Fibroblast of lung (primary cell): ENCODE measurements at regions not wholly inside any gene's neighbourhood (a gene's known extent, or its start where the extent isn't known, plus 50 kb on each side); places are given as distances from the start of the nearest gene placed in this dataset.

Source experiments
- DNase-seq, 2 donors: peaks; one replicate each; pipeline versions ENCODE4 v3.0.0 to v3.0.0-alpha.2; 2010; ENCODE audit warnings: low read depth in 2 of 2
- H2AFZ ChIP-seq: 2 replicates; pipeline ENCODE4 v1.5.1; 2012; ENCODE audit warnings: low read length, control low read depth, inconsistent platforms
- H3K27ac ChIP-seq: 2 replicates; pipeline ENCODE4 v1.5.1; 2011; ENCODE audit warnings: low read length, control low read depth; ENCODE audit not compliant: insufficient read depth
- H3K27me3 ChIP-seq: 2 replicates; pipeline ENCODE4 v1.5.1; 2011; ENCODE audit warnings: mild to moderate bottlenecking, low read length; ENCODE audit not compliant: control insufficient read depth, insufficient read depth
- H3K36me3 ChIP-seq: 2 replicates; pipeline ENCODE4 v1.5.1; 2011; ENCODE audit warnings: low read length; ENCODE audit not compliant: control insufficient read depth, insufficient read depth
- H3K4me1 ChIP-seq: 2 replicates; pipeline ENCODE4 v1.5.1; 2011; ENCODE audit warnings: low read length; ENCODE audit not compliant: control insufficient read depth, insufficient read depth; ENCODE audit errors: extremely low read depth
- H3K4me2 ChIP-seq: 2 replicates; pipeline ENCODE4 v1.5.1; 2011; ENCODE audit warnings: low read length, control low read depth; ENCODE audit not compliant: insufficient read depth; ENCODE audit errors: extremely low read depth
- H3K4me3 ChIP-seq, 4 experiments: fragments of 200-600 bp in 1 of 4; sonication (generic) in 1 of 4; replicated peaks in 1 of 4; 2 replicates each; pipeline ENCODE4 v1.5.1; 2011 to 2016; ENCODE audit warnings: low read length in 4 of 4, low read depth in 3 of 4, mild to moderate bottlenecking in 3 of 4, control low read depth in 2 of 4, inconsistent platforms in 1 of 4, mixed read lengths in 1 of 4; ENCODE audit not compliant: insufficient read depth in 1 of 4; ENCODE audit errors: control extremely low read depth in 1 of 4
- H3K79me2 ChIP-seq: 2 replicates; pipeline ENCODE4 v1.5.1; 2012; ENCODE audit warnings: mild to moderate bottlenecking, low read length, inconsistent platforms; ENCODE audit not compliant: control insufficient read depth, insufficient read depth
- H3K9ac ChIP-seq: 2 replicates; pipeline ENCODE4 v1.5.1; 2011; ENCODE audit warnings: mild to moderate bottlenecking, low read length, control low read depth; ENCODE audit not compliant: insufficient read depth
- H3K9me3 ChIP-seq: 2 replicates; pipeline ENCODE4 v1.5.1; 2012; ENCODE audit warnings: low read depth, low read length; ENCODE audit not compliant: control insufficient read depth, insufficient read depth
- H4K20me1 ChIP-seq: 2 replicates; pipeline ENCODE4 v1.5.1; 2011; ENCODE audit warnings: low read length; ENCODE audit not compliant: control insufficient read depth, insufficient read depth; ENCODE audit errors: extremely low read depth
- EZH2 ChIP-seq: IDR thresholded peaks from 2 replicates; pipeline ENCODE4 v1.5.1; 2012; ENCODE audit warnings: low read length, control low read depth, mild to moderate bottlenecking; ENCODE audit errors: missing control alignments
- TF ChIP-seq, protein P1 (sequence below), 2 donors: IDR thresholded peaks in 1 of 2; conservative IDR thresholded peaks in 1 of 2; 1 replicate in 1 of 2; 2 replicates in 1 of 2; pipeline ENCODE4 v1.5.1; 2011 to 2012; ENCODE audit warnings: low read length in 2 of 2, control low read depth in 1 of 2, inconsistent platforms in 1 of 2, low read depth in 1 of 2, mild to moderate bottlenecking in 1 of 2

DNA sequence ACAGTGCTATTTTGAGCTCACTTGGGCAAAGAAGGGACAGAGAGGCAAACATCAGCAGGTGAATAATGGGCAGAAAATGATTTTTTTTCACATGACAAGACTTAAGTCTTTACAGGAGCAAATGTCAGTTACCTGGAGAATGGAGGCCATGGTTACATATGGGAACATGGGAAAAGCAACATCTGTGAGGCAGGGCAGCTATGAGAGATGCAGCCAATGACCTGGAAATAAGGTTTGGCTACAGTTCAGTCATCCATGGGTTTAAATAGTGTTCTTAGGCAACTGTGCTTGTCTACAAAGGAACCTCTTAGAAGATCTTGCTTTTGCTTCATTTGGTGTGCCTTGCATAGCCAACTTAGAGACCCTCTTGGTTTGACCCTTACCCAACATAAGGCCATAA, 490.2 kb upstream of the LCORL start:
- no peak overlapping the region for H3K27ac ChIP-seq

DNA sequence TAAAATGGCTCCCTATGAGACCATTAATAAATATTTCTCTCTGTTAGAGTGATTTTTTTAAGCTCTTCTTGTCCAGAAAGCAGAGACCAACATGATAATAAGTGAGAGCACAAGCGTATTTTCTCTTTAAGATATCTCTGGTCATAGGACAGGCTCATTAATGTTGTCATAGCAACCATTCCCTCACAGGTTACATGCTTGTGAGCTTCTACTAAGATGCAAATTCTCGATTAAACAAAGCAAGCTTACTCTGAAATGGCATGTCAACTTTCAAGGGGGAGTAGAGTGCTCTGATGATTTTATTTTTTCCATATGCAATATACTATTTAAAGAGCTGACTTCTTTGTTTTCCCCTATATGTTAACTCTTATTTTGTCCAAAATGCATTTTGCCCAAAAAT, 487.2 kb upstream of the LCORL start:
- TF ChIP-seq, protein P1, sequence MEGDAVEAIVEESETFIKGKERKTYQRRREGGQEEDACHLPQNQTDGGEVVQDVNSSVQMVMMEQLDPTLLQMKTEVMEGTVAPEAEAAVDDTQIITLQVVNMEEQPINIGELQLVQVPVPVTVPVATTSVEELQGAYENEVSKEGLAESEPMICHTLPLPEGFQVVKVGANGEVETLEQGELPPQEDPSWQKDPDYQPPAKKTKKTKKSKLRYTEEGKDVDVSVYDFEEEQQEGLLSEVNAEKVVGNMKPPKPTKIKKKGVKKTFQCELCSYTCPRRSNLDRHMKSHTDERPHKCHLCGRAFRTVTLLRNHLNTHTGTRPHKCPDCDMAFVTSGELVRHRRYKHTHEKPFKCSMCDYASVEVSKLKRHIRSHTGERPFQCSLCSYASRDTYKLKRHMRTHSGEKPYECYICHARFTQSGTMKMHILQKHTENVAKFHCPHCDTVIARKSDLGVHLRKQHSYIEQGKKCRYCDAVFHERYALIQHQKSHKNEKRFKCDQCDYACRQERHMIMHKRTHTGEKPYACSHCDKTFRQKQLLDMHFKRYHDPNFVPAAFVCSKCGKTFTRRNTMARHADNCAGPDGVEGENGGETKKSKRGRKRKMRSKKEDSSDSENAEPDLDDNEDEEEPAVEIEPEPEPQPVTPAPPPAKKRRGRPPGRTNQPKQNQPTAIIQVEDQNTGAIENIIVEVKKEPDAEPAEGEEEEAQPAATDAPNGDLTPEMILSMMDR (conservative IDR thresholded peaks at IDR 0.05 in 1 of 2, IDR thresholded peaks at IDR 0.05 in 1 of 2; ENCODE audit: low read depth in 1 of 2, low read length in 2 of 2), result no peak
- no peak for TF ChIP-seq EZH2
- H4K20me1 ChIP-seq, result no peaks in the 10 kb centered on the region
- no peak overlapping the region for H3K9ac ChIP-seq
- no peak for DNase-seq
- no peak overlapping the region for H3K4me3 ChIP-seq
- H3K27me3 ChIP-seq, result no peaks in the 10 kb centered on the region
- H3K36me3 ChIP-seq, result no peaks in the 10 kb centered on the region
- H3K9me3 ChIP-seq, result no peaks in the 10 kb centered on the region
- H2AFZ ChIP-seq, result no peak overlapping the region
- H3K27ac ChIP-seq, result no peak overlapping the region
- no peaks in the 10 kb centered on the region for H3K79me2 ChIP-seq
- H3K4me1 ChIP-seq, result no peaks in the 10 kb centered on the region
- H3K4me2 ChIP-seq, result no peak overlapping the region

More for the DNA sequence above, 490.2 kb upstream of the LCORL start:
- H3K9ac ChIP-seq, result no peak overlapping the region
- H3K9me3 ChIP-seq, result no peaks in the 10 kb centered on the region
- no peaks in the 10 kb centered on the region for H3K79me2 ChIP-seq
- H3K4me1 ChIP-seq, result no peaks in the 10 kb centered on the region
- no peaks in the 10 kb centered on the region for H3K27me3 ChIP-seq
- H3K4me3 ChIP-seq, result no peak overlapping the region
- no peaks in the 10 kb centered on the region for H4K20me1 ChIP-seq
- TF ChIP-seq, protein P1 (conservative IDR thresholded peaks at IDR 0.05 in 1 of 2, IDR thresholded peaks at IDR 0.05 in 1 of 2; ENCODE audit: low read depth in 1 of 2, low read length in 2 of 2), result no peak
- TF ChIP-seq EZH2, result no peak
- H2AFZ ChIP-seq, result no peak overlapping the region
- no peaks in the 10 kb centered on the region for H3K36me3 ChIP-seq
- DNase-seq, result no peak
- H3K4me2 ChIP-seq, result no peak overlapping the region

DNA sequence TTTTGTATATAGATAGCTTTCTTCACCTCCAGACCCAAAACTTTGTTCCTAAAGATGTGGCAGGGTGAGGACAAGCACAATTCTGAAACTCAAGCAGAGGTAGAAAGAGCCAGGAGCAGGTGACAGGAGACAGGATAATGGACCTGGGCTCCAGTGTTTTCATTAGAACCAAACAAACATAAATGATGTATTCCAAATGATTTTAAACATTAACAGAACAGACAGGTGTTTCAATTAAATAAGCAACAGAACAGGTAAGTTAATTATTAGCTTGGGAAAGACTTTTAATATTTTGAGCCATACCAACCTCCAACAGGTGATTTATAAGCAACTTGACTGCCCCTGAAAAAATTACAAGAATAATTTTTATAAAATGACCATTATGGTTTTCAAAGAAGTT, 459.4 kb upstream of the LCORL start:
- no peaks in the 10 kb centered on the region for H3K9me3 ChIP-seq
- no peak overlapping the region for H3K27ac ChIP-seq
- no peak overlapping the region for H3K4me3 ChIP-seq
- H4K20me1 ChIP-seq, result no peaks in the 10 kb centered on the region
- no peaks in the 10 kb centered on the region for H3K36me3 ChIP-seq
- H3K4me2 ChIP-seq, result no peak overlapping the region
- H3K4me1 ChIP-seq, result no peaks in the 10 kb centered on the region
- H3K27me3 ChIP-seq, result no peaks in the 10 kb centered on the region
- no peak overlapping the region for H2AFZ ChIP-seq
- H3K79me2 ChIP-seq, result no peaks in the 10 kb centered on the region
- no peak for DNase-seq
- no peak overlapping the region for H3K9ac ChIP-seq
- TF ChIP-seq, protein P1 (conservative IDR thresholded peaks at IDR 0.05 in 1 of 2, IDR thresholded peaks at IDR 0.05 in 1 of 2; ENCODE audit: low read depth in 1 of 2, low read length in 2 of 2), result no peak
- no peak for TF ChIP-seq EZH2
